SK-N-SH treated with all-trans-retinoic acid at 6 μM for 48 hours (cell line): ENCODE measurements at regions not wholly inside any gene's neighbourhood (a gene's known extent, or its start where the extent isn't known, plus 50 kb on each side); places are given as distances from the start of the nearest gene placed in this dataset.

Source experiments
- BACH2 ChIP-seq: fragments of 250-450 bp; sonication (Bioruptor Pico); IDR thresholded peaks from 2 replicates; pipeline ENCODE4 v1.9.0; 2021; ENCODE audit warnings: mild to moderate bottlenecking, borderline replicate concordance
- CREB5 ChIP-seq: fragments of 250-450 bp; sonication (Bioruptor Pico); IDR thresholded peaks from 2 replicates; pipeline ENCODE4 v1.5.1; 2020; ENCODE audit warnings: low read depth, mild to moderate bottlenecking, moderate library complexity
- ESRRG ChIP-seq: fragments of 250-450 bp; sonication (Bioruptor Pico); IDR thresholded peaks from 2 replicates; pipeline ENCODE4 v1.6.1; 2021; ENCODE audit warnings: mild to moderate bottlenecking
- ISL1 ChIP-seq: fragments of 250-450 bp; sonication (Bioruptor Pico); IDR thresholded peaks from 2 replicates; pipeline ENCODE4 v2.1.2; 2022; ENCODE audit warnings: mild to moderate bottlenecking, moderate library complexity
- PATZ1 ChIP-seq: fragments of 250-450 bp; sonication (Bioruptor Pico); IDR thresholded peaks from 2 replicates; pipeline ENCODE4 v1.8.0; 2020; ENCODE audit warnings: mild to moderate bottlenecking, moderate library complexity, borderline replicate concordance
- RARB ChIP-seq: fragments of 250-450 bp; sonication (Bioruptor Pico); IDR thresholded peaks from 2 replicates; pipeline ENCODE4 v1.8.0; 2021; ENCODE audit warnings: mild to moderate bottlenecking, moderate library complexity
- SNAI2 ChIP-seq: fragments of 250-450 bp; sonication (Bioruptor Pico); IDR thresholded peaks from 2 replicates; pipeline ENCODE4 v1.5.0; 2020; ENCODE audit warnings: mild to moderate bottlenecking, moderate library complexity
- TOX ChIP-seq: fragments of 250-450 bp; sonication (Bioruptor Pico); IDR thresholded peaks from 2 replicates; pipeline ENCODE4 v1.8.0; 2021; ENCODE audit warnings: mild to moderate bottlenecking, moderate library complexity, borderline replicate concordance
- TSHZ2 ChIP-seq: fragments of 250-450 bp; sonication (Bioruptor Pico); IDR thresholded peaks from 2 replicates; pipeline ENCODE4 v1.5.0; 2020; ENCODE audit warnings: mild to moderate bottlenecking, moderate library complexity
- ZC3H10 ChIP-seq: fragments of 250-450 bp; sonication (Bioruptor Pico); IDR thresholded peaks from 2 replicates; pipeline ENCODE4 v1.5.1; 2021; ENCODE audit warnings: mild to moderate bottlenecking, moderate library complexity
- ZFP3 ChIP-seq: fragments of 250-450 bp; sonication (Bioruptor Pico); IDR thresholded peaks from 2 replicates; pipeline ENCODE4 v1.5.0; 2020; ENCODE audit warnings: mild to moderate bottlenecking, moderate library complexity
- ZFP30 ChIP-seq: fragments of 450-650 bp; formaldehyde crosslinking; IDR thresholded peaks from 2 replicates; pipeline ENCODE4 v1.5.0; 2022; ENCODE audit warnings: mild to moderate bottlenecking, moderate library complexity
- ZNF565 ChIP-seq: fragments of 450-650 bp; formaldehyde crosslinking; conservative IDR thresholded peaks from 2 replicates; pipeline ENCODE4 v1.5.0; 2020; ENCODE audit warnings: low read depth, mild to moderate bottlenecking, moderate library complexity

DNA sequence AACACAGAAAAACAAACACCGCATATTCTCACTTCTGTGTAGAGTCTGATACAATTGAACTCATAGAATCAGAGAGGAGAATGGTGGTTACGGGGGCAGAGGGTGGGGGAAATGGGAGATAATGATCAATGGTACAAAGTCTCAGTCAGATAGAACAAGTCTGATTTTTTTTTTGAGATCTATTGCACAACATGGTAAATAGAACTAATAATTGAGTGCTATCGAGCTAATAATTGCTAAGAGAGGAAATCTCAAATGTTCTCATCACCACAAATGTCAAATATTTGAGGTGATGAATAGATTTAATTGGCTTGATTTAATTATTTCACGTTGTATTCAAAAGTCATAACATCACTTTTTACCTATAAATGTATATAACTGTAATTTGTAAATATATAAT lies 121.0 kb upstream of the SPIN1 start:
- no peak for TF ChIP-seq ZC3H10 (CRISPR knock-in tag)
- TF ChIP-seq CREB5 = no peak
- TF ChIP-seq PATZ1 (CRISPR knock-in tag) = no peak
- no peak for TF ChIP-seq ZFP30
- no peak for TF ChIP-seq ISL1 (CRISPR knock-in tag)
- TF ChIP-seq SNAI2 (CRISPR knock-in tag) = no peak
- no peak for TF ChIP-seq ZFP3 (CRISPR knock-in tag)
- TF ChIP-seq TSHZ2 (CRISPR knock-in tag) = no peak
- TF ChIP-seq ZNF565 (CRISPR knock-in tag) = no peak
- TF ChIP-seq RARB (CRISPR knock-in tag) = no peak
- TF ChIP-seq ESRRG (CRISPR knock-in tag) = no peak
- TF ChIP-seq TOX (CRISPR knock-in tag) = no peak
- no peak for TF ChIP-seq BACH2 (CRISPR knock-in tag)
